Mucosa of rectum (tissue), 2 donors: ENCODE measurements at regions not wholly inside any gene's neighbourhood (a gene's known extent, or its start where the extent isn't known, plus 50 kb on each side); places are given as distances from the start of the nearest gene placed in this dataset.

Experiments used
- H3K27ac ChIP-seq, 2 donors: one replicate each; pipeline ENCODE4 v1.7.0; 2013; ENCODE audit warnings: inconsistent platforms in 2 of 2, low read depth in 2 of 2, low read length in 2 of 2
- H3K27me3 ChIP-seq, 2 donors: one replicate each; pipeline ENCODE4 v1.7.0; 2013; ENCODE audit warnings: low read length in 2 of 2; ENCODE audit not compliant: control insufficient read depth in 2 of 2, insufficient read depth in 2 of 2
- H3K36me3 ChIP-seq, 2 donors: one replicate each; pipeline ENCODE4 v1.7.0; 2013; ENCODE audit warnings: low read length in 2 of 2; ENCODE audit not compliant: control insufficient read depth in 2 of 2, insufficient read depth in 2 of 2
- H3K4me1 ChIP-seq, 2 donors: one replicate each; pipeline ENCODE4 v1.7.0; 2013; ENCODE audit warnings: low read length in 2 of 2, mild to moderate bottlenecking in 1 of 2; ENCODE audit not compliant: control insufficient read depth in 2 of 2, insufficient read depth in 2 of 2
- H3K4me3 ChIP-seq, 2 donors: one replicate each; pipeline ENCODE4 v1.7.0; 2013; ENCODE audit warnings: low read length in 2 of 2
- H3K9ac ChIP-seq, 2 donors: one replicate each; pipeline ENCODE4 v1.7.0; 2013; ENCODE audit warnings: low read length in 2 of 2, low read depth in 1 of 2, mild to moderate bottlenecking in 1 of 2
- H3K9me3 ChIP-seq, 2 donors: one replicate each; pipeline ENCODE4 v1.7.0; 2013; ENCODE audit warnings: low read length in 2 of 2; ENCODE audit not compliant: control insufficient read depth in 2 of 2
- donor health status: healthy.
- donor health status: Normal muscosa, but diverticular disease.

GRCh38 chr13:111443981-111444380, 123.5 kb downstream of the TEX29 start:
- Histone ChIP-seq H3K27me3 (no peaks in the 10 kb centered on the region), H3K9ac (no peak overlapping the region), H3K4me3 (no peak overlapping the region), H3K4me1 (no peaks in the 10 kb centered on the region), H3K27ac (no peak overlapping the region), H3K9me3 (no peaks in the 10 kb centered on the region), H3K36me3 (no peaks in the 10 kb centered on the region)

GRCh38 chr13:111448504-111448903, 128.1 kb downstream of the TEX29 start:
- H3K4me3 ChIP-seq: no peak overlapping the region
- no peaks in the 10 kb centered on the region for H3K4me1 ChIP-seq
- no peaks in the 10 kb centered on the region for H3K9me3 ChIP-seq
- H3K36me3 ChIP-seq: no peaks in the 10 kb centered on the region
- H3K27me3 ChIP-seq: no peaks in the 10 kb centered on the region
- no peak overlapping the region for H3K9ac ChIP-seq
- no peak overlapping the region for H3K27ac ChIP-seq

DNA sequence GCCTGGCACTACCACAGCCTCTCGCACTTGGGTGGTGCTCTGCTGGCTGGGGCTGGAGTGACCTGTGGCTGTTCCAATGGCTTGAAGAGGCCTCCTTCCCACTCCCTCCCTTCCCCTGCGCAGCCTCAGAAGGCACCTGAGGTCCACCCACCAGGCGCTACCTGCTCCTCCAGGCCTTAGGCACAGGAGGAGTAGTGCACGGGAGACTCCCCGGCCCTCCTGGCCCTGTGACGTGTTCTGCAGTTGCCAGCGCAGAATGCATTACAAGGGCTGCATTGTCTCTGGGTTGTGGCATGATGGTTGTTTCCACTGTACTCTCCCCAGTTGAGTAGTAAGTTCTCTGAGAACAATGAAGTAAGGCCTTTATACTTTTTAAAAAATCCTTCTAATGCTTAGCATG, 128.6 kb downstream of the TEX29 start:
- no peaks in the 10 kb centered on the region for H3K27me3 ChIP-seq
- H3K36me3 ChIP-seq: no peaks in the 10 kb centered on the region
- no peaks in the 10 kb centered on the region for H3K4me1 ChIP-seq
- H3K4me3 ChIP-seq: no peak overlapping the region
- H3K9me3 ChIP-seq: no peaks in the 10 kb centered on the region
- no peak overlapping the region for H3K27ac ChIP-seq
- H3K9ac ChIP-seq: no peak overlapping the region

- H3K36me3 ChIP-seq: no peaks in the 10 kb centered on the region
- no peaks in the 10 kb centered on the region for H3K4me1 ChIP-seq
- H3K4me3 ChIP-seq: no peak overlapping the region
- no peak overlapping the region for H3K9ac ChIP-seq
- no peaks in the 10 kb centered on the region for H3K27me3 ChIP-seq
- no peaks in the 10 kb centered on the region for H3K9me3 ChIP-seq
- no peak overlapping the region for H3K27ac ChIP-seq
These were observed 131.0 kb downstream of the TEX29 start for GRCh38 chr13:111451402-111451801.

DNA sequence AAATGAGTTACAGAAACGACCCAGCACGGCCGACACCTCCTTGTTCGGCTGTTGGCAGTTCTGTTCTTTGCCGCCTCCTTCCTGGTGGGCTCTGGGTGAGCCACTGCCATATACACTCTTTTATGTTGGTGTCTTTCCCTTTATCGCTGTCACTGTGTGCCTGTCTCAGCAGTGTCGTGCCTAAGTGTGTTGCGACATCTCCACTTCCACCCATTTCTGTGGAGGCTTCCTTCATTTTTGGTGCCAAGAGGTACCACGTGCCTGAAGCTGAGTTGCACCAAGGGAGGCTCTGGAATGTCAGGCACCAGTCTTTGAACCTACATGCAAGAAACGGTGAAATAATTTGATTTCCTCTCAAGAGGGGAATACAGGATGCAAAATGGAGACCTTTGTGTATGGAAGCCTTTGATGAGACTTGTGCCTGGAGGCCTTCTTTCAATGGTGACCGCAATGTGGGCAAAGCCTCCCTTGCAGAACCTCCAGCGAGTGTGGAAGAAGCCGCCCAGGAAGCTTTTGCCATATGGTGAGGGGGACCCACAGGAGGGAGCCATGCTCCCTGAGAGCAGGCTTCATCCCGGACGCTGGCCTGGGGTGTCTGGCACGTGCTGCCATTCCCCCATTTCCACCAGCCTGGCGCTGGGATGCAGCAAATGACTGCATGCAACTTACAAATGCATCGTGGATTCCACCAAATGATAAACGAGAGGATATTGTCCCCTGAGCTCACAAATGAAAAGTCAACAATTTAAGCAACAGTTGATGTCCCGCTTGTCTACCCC, 136.2 kb downstream of the TEX29 start:
- Histone ChIP-seq H3K9ac (no peak overlapping the region), H3K36me3 (no peaks in the 10 kb centered on the region), H3K27ac (no peak overlapping the region), H3K9me3 (no peaks in the 10 kb centered on the region), H3K4me1 (no peaks in the 10 kb centered on the region), H3K27me3 (no peaks in the 10 kb centered on the region), H3K4me3 (no peak overlapping the region)

DNA sequence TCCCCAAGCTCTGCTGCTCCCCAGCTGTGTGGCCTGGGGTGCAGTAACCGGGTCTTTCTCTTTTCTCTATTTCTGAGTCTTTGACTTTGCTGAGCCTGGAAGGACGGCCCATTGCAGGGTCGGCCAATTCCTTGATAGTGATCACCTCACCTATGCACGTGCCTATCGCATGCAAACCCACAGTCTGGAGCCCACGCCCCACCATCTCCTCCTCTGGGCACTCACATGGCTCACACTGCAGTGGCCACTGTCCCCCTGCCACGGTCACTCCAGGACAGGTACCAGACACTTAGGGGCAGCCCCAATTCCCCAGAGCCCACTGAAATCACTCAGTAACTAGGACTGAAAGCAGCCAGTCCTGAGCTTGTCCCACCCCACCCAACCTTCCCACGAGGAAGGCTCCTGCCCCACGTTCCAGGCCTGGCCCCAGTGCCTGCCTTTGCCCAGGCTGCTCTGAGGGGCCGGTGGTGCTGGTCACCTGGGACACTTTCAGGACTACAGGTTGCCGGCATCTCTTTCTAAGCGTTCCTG, 137.6 kb downstream of the TEX29 start:
- Histone ChIP-seq H3K27ac (no peak overlapping the region), H3K9ac (no peak overlapping the region), H3K27me3 (no peaks in the 10 kb centered on the region), H3K4me1 (no peaks in the 10 kb centered on the region), H3K9me3 (no peaks in the 10 kb centered on the region), H3K4me3 (no peak overlapping the region), H3K36me3 (no peaks in the 10 kb centered on the region)

GRCh38 chr13:111458739-111459138, 138.3 kb downstream of the TEX29 start:
- H3K9ac ChIP-seq: no peak overlapping the region
- H3K27ac ChIP-seq: no peak overlapping the region
- no peaks in the 10 kb centered on the region for H3K4me1 ChIP-seq
- no peaks in the 10 kb centered on the region for H3K27me3 ChIP-seq
- H3K4me3 ChIP-seq: no peak overlapping the region
- no peaks in the 10 kb centered on the region for H3K9me3 ChIP-seq
- no peaks in the 10 kb centered on the region for H3K36me3 ChIP-seq

DNA sequence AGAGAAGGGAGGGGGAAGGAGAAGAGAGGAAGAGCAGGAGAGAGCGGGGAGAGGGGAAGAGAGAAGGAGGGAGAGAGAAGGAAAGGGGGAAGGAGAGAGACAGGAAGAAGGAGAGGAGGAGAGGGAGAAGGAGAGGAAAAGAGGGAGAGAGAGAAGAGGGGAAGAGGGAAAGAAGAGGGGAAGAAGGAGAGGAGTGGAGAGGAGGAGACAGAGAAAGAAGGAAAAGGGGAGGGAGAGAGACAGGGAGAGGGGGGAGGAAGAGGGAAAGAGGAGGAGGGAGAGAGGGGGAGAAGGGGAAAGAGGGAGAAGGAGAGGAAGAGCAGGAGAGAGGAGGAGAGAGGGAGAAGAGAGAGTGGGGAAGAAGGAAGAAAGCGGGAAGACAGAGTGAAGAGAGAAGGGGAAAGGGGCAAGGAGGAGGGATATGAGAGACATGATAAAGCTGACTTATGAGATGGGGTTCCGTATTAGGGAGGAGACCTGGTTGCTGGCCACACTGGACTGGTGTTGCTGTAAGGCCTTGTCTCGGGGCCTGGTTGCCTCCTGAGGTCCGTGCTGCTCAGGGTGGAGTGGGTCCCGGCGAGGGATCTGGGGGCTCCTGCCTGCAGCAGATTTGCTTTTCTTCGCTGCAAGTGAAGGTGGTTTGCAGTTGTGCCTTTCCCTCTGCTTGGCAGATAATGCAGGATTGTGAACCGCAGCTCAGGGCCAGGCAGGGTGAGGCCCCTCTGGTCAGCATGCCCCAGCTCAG, 139.5 kb downstream of the TEX29 start:
- no peak overlapping the region for H3K9ac ChIP-seq

DNA sequence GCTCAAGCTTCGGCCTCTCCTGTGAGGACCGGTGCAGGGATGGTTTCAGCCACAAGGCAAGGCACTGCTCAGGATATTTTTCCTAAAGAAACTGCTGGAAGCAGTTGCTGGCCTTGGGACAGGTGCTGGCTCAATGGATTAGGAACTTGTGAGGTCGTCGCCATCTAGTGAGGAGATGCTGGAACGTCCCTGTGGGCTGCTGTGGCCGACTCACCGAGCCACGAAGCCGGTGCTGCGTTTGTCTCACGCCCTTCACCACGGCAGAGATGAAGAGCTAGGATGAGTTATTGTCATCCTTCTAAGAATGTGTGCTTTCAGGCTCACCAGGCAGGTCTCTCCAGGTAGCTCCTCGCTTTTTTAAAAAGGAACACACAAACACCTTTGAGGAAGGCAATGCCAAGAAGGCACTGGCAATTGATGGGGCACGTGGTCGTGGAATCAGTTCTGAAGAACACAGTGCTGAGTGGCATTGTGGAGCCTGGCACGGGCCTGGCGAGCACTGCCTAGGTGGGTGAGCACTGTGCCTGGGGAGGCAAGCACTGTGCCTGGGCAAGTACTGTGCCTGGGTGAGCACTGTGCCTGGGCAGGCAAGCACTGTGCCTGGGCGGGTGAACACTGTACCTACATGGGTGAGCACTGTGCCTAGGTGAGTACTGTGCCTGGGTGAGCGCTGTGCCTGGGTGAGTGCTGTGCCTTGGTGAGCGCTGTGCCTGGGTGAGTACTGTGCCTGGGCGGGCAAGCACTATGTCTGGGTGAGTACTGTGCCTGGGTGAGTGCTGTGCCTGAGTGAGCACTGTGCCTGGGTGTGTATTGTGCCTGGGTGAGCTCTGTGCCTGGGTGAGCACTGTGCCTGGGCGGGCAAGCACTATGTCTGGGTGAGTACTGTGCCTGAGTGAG, 140.4 kb downstream of the TEX29 start:
- no peak overlapping the region for H3K4me3 ChIP-seq
- H3K27me3 ChIP-seq: peaks cover 0 to 2% of the 10 kb centered on the region in 2 donors
- H3K27ac ChIP-seq: no peak overlapping the region
- no peaks in the 10 kb centered on the region for H3K9me3 ChIP-seq
- H3K4me1 ChIP-seq: no peaks in the 10 kb centered on the region
- no peak overlapping the region for H3K9ac ChIP-seq
- no peaks in the 10 kb centered on the region for H3K36me3 ChIP-seq

More for the DNA sequence above, 139.5 kb downstream of the TEX29 start:
- peaks cover 0 to 2% of the 10 kb centered on the region in 2 donors for H3K27me3 ChIP-seq
- no peaks in the 10 kb centered on the region for H3K9me3 ChIP-seq
- no peak overlapping the region for H3K4me3 ChIP-seq
- no peaks in the 10 kb centered on the region for H3K36me3 ChIP-seq
- no peak overlapping the region for H3K27ac ChIP-seq
- no peaks in the 10 kb centered on the region for H3K4me1 ChIP-seq
